ENCODE measurements at regions not wholly inside any gene's neighbourhood (a gene's known extent, or its start where the extent isn't known, plus 50 kb on each side); places are given as distances from the start of the nearest gene placed in this dataset.
"Not testable (repeated sequence)": the region's sequence is repeated elsewhere in the genome, so short reads cannot be mapped to it uniquely, and the experiment has no call there.

- DNase-seq (ENCODE audit: extremely low read depth in 1 of 4, low spot score in 3 of 4); H3K36me3 ChIP-seq (ENCODE audit: control insufficient read depth, insufficient read depth, low read length); H4K20me1 ChIP-seq (replicated peaks; ENCODE audit: control insufficient read depth, insufficient read depth, low read length); H3K9me3 ChIP-seq (replicated peaks; ENCODE audit: control insufficient read depth, insufficient read depth, low read depth, low read length); BruUV-seq (replicated peaks); H3K27ac ChIP-seq (ENCODE audit: extremely low read depth, low read depth, low read length); CTCF ChIA-PET (ENCODE audit: low intra/inter-chr PET ratio); H3K9ac ChIP-seq (ENCODE audit: insufficient read depth in 1 of 2, low read depth in 2 of 2, low read length in 2 of 2); H3K4me1 ChIP-seq (replicated peaks in 1 of 2; ENCODE audit: control insufficient read depth in 2 of 2, insufficient read depth in 2 of 2, low read length in 2 of 2); H3K4me3 ChIP-seq; FAIRE-seq; H3K9me1 ChIP-seq (ENCODE audit: control insufficient read depth, insufficient read depth, low read length); H2AFZ ChIP-seq (ENCODE audit: low read depth, low read length); ATAC-seq; POLR2A ChIA-PET; H3K79me2 ChIP-seq (ENCODE audit: control insufficient read depth, insufficient read depth, low read length); H3K4me2 ChIP-seq (ENCODE audit: insufficient read depth, low read length); TF ChIP-seq CEBPG (CRISPR knock-in tag; IDR thresholded peaks at IDR 0.05): not testable (repeated sequence)
- TF ChIP-seq TRIM24 (IDR thresholded peaks at IDR 0.05) (peak in 1 of 2 experiments; percentile 62; a peak in 2 of 4 replicates), ZNF507 (tag; conservative IDR thresholded peaks at IDR 0.05) (peak; percentile 71), CEBPG (tag; conservative IDR thresholded peaks at IDR 0.05 in 1 of 2, IDR thresholded peaks at IDR 0.05 in 1 of 2) (0 out of 4 replicates have a peak, but pooled peaks of 1 of the 2 experiments have one; percentile 17), ZNF354B (CRISPR knock-in tag; IDR thresholded peaks at IDR 0.05) (peak; percentile 53; the same call in 1 of the 2 replicates)
- H3K27me3 ChIP-seq (ENCODE audit: control insufficient read depth in 2 of 2, insufficient read depth in 2 of 2, low read length in 2 of 2): peaks cover 0 to 10% of the 10 kb centered on the region in 2 experiments; a peak in 1 of 5 replicates
- intact Hi-C loops (cut with micrococcal nuclease): loop anchor here (10.0 kb wide), 1 partner anchor 74 kb away; no protein-coding TSS in a partner anchor
- WGBS (ENCODE audit: insufficient coverage, low coverage, missing lambda C conversion rate): 0% methylated on average over 1 of the region's 1 CpG
- in situ Hi-C loops (cut with MboI): loop anchor here (25.0 kb wide), 1 partner anchor 632 kb away; no protein-coding TSS in a partner anchor
Measured at GRCh38 chr20:22969031-22969430, 66.1 kb upstream of the SSTR4 start.

DNA sequence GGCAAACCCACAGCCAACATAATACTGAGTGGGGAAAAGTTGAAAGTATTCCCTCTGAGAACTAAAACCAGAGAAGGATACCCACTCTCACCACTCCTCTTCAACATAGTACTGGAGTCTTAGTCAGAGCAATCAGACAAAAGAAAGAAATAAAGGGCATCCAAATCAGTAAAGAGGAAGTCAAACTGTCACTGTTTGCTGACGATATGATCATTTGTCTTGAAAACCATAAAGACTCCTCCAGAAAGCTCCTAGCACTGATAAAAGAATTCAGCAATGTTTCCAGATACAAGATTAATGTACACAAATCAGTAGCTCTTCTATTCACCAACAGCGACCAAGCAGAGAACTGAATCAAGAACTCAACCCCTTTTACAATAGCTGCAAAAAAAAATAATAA lies 64.0 kb upstream of the SSTR4 start:
- BruUV-seq (replicated peaks); FAIRE-seq; ATAC-seq; POLR2A ChIA-PET; H3K79me2 ChIP-seq (ENCODE audit: control insufficient read depth, insufficient read depth, low read length); H4K20me1 ChIP-seq (replicated peaks; ENCODE audit: control insufficient read depth, insufficient read depth, low read length); H3K27ac ChIP-seq (ENCODE audit: extremely low read depth, low read depth, low read length); H3K9ac ChIP-seq (ENCODE audit: insufficient read depth in 1 of 2, low read depth in 2 of 2, low read length in 2 of 2); H2AFZ ChIP-seq (ENCODE audit: low read depth, low read length); H3K36me3 ChIP-seq (ENCODE audit: control insufficient read depth, insufficient read depth, low read length); H3K9me1 ChIP-seq (ENCODE audit: control insufficient read depth, insufficient read depth, low read length); H3K9me3 ChIP-seq (replicated peaks; ENCODE audit: control insufficient read depth, insufficient read depth, low read depth, low read length); H3K4me1 ChIP-seq (replicated peaks in 1 of 2; ENCODE audit: control insufficient read depth in 2 of 2, insufficient read depth in 2 of 2, low read length in 2 of 2); DNase-seq (ENCODE audit: extremely low read depth in 1 of 4, low spot score in 3 of 4); H3K4me3 ChIP-seq; CTCF ChIA-PET (ENCODE audit: low intra/inter-chr PET ratio); H3K4me2 ChIP-seq (ENCODE audit: insufficient read depth, low read length): not testable (repeated sequence)
- intact Hi-C loops (cut with micrococcal nuclease) (loop anchor here (5.0 kb wide), 1 partner anchor 239 kb away; no protein-coding TSS in a partner anchor), in situ Hi-C loops (cut with MboI) (loop anchor here (25.0 kb wide), 1 partner anchor 634 kb away; no protein-coding TSS in a partner anchor)
- TF ChIP-seq ARID1B (IDR thresholded peaks at IDR 0.05) (0 out of 2 replicates have a peak, but pooled peaks have one; percentile 7), SMARCA4 (IDR thresholded peaks at IDR 0.05) (0 out of 2 replicates have a peak, but pooled peaks have one; percentile 16), SOX6 (IDR thresholded peaks at IDR 0.05) (peak; percentile 60; the same call in 1 of the 2 replicates), TCF3 (CRISPR knock-in tag; IDR thresholded peaks at IDR 0.05) (0 out of 2 replicates have a peak, but pooled peaks have one; percentile 6), SPI1 (IDR thresholded peaks at IDR 0.05; ENCODE audit: borderline replicate concordance, low read depth, low read length) (peak; percentile 27; the same call in 1 of the 2 replicates), RCOR1 (IDR thresholded peaks at IDR 0.05; ENCODE audit: borderline replicate concordance in 1 of 2, low read depth in 2 of 2, low read length in 2 of 2) (0 out of 4 replicates have a peak, but pooled peaks of 1 of the 2 experiments have one; percentile 44)
- TF ChIP-seq, protein P1, sequence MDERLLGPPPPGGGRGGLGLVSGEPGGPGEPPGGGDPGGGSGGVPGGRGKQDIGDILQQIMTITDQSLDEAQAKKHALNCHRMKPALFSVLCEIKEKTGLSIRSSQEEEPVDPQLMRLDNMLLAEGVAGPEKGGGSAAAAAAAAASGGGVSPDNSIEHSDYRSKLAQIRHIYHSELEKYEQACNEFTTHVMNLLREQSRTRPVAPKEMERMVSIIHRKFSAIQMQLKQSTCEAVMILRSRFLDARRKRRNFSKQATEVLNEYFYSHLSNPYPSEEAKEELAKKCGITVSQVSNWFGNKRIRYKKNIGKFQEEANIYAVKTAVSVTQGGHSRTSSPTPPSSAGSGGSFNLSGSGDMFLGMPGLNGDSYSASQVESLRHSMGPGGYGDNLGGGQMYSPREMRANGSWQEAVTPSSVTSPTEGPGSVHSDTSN (CRISPR knock-in tag; IDR thresholded peaks at IDR 0.05; ENCODE audit: low read depth): not testable (repeated sequence)
- TF ChIP-seq, protein P1 (tag; conservative IDR thresholded peaks at IDR 0.05; ENCODE audit: low read depth): peak; percentile 53; the same call in 1 of the 2 replicates
- H3K27me3 ChIP-seq (ENCODE audit: control insufficient read depth in 2 of 2, insufficient read depth in 2 of 2, low read length in 2 of 2): peaks cover 0 to 10% of the 10 kb centered on the region in 2 experiments; a peak in 1 of 5 replicates
- WGBS (ENCODE audit: insufficient coverage, low coverage, missing lambda C conversion rate): 0% methylated on average over 2 of the region's 2 CpGs

All from K562 (cell line).